HG03097 (cell line): ENCODE measurements at regions not wholly inside any gene's neighbourhood (a gene's known extent, or its start where the extent isn't known, plus 50 kb on each side); places are given as distances from the start of the nearest gene placed in this dataset.

ENCODE experiments used
- ATAC-seq: cut with Tn5 transposase; IDR thresholded peaks from one replicate; pipeline ENCODE4 v1.9.1; 2021; ENCODE audit not compliant: unreplicated experiment, low FRiP score

DNA sequence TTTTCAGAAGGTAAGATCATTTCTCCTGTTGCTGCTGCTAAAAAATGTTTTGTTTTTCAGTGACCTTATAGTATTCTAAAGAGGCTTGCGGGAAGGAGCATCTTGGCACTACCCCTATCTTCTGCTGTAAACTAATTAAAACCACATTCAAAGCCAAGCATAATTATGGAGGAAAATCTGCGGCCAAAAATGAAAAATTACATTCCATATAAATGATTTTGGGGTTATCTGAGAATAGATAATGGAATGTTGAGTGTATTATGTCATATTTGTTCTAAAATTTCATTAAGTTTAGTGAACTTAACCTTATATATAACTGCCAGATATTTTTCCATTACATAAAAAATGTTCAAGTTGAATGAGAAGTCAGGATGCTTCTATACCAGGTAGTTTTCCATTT lies 170.4 kb upstream of the TMC3 start:
- ATAC-seq: no peak

GRCh38 chr15:81540909-81541308 lies 166.9 kb upstream of the TMC3 start:
- ATAC-seq: no peak

GRCh38 chr15:81536356-81536755 lies 162.3 kb upstream of the TMC3 start:
- ATAC-seq: no peak

GRCh38 chr15:81534124-81534523 lies 160.1 kb upstream of the TMC3 start:
- no peak for ATAC-seq

DNA sequence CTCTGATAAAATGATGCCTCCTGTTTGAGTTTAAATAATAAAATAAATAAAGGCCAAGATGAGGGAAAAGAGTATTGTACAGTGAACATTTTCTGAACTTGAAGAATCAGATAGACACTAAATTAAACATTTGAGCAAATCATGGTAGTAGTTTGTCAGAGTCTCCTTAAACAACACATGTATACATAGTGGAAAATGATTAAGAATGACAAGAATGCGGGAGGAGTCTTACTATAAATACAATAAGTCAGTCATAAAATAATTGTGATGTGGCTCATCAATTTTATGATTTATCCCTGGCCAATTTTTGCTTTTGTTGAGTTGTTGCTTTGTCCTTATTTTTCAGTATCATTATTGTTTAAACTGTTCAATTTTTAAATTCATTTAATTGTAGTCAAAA lies 158.0 kb upstream of the TMC3 start:
- no peak for ATAC-seq

GRCh38 chr15:81531109-81531592 lies 157.1 kb upstream of the TMC3 start:
- no peak for ATAC-seq

- ATAC-seq: no peak
These were observed 156.3 kb upstream of the TMC3 start for GRCh38 chr15:81530271-81530691.

DNA sequence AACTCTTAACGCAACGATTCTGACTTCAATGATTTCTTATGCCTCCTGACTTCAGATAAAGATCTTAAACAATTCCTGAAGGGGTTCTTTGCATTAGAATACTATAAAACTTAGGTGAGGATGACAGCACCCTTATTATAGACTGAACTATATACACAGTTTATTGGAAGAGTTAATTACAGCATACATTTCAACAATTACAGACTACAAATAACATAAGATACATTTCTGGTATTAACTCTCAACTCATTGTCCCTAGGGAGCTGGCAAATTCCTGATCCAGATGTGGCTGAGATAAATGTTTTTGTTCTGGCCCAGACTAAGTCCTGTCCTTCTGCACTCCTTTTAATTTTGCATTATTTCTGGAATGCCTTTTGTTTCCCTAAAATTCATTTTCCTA lies 155.5 kb upstream of the TMC3 start:
- no peak for ATAC-seq

- no peak for ATAC-seq
These were observed 152.0 kb upstream of the TMC3 start for GRCh38 chr15:81526029-81526428.

DNA sequence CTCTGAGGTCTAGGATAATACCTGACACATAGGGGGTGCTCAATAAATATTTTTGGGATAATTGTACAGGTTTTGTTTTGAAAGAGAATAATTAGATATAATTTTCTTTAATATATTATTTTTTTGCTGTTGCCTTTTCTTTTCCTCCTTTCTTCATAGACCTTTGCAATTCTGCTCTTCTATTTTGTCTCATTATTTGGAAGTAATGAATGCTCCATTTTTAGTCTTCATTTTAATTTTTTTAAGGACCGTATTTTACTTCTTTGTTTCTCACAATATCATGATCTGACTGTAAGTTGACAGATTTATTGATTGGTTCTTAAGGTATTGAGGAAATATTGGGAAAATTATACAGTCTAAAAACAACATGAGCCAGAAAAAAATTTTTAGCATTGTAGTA lies 150.5 kb upstream of the TMC3 start:
- ATAC-seq: no peak

DNA sequence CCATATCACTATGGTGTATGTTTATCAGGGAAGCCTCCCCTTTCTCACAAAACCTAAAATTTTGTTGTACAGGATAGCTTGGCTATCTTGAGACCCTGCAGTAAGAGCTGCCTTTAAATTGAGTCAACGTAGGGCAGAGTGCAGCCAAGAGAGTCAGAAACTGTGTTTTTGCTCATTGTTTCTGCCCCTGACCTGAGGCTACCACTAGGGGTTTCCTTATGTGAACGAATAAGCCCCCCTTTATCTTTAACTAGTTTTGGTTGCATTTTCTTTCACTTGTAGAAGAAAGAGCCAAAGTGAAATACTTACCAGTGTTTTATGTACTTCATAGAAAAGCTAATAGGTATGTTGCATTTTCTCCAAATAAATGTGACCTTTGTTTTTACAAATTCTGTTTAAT lies 149.9 kb upstream of the TMC3 start:
- ATAC-seq: no peak

DNA sequence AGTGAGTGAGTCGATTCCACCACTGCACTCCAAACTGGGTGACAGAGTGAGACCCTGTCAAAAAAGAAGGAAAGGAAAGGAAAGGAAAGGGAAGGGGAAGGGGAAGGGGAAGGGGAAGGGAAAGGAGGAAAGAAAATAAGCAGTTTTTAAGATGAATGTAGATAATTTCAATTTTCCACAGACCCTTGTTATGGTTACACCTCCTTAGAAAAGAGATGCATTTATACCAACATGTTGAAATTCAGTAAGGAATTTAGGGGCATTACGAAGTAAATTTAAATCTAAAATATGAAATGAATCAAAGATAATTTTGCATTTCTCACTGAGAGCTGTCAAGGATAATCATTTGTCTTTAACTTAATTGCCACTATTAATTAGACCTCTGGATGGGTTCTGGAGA lies 146.5 kb upstream of the TMC3 start:
- ATAC-seq: no peak

DNA sequence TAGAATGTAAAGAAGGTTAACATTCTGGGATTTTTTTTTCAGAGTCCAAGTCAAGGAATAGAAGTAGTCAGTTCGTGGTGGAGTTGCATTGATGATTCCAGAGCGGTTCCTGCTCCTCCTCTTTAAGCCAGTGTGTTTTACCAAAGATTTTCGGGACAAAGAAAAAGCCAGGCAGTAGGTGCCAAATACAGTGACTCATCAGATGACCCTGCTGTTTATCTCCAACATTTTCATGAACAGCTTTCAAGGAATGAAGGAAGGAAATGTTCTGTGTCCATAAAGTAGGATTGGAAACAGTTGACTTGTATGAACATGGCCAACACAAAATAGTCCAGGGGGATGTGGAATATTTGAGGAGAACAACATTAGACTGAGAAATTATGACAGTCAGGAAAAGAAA lies 142.4 kb upstream of the TMC3 start:
- no peak for ATAC-seq

DNA sequence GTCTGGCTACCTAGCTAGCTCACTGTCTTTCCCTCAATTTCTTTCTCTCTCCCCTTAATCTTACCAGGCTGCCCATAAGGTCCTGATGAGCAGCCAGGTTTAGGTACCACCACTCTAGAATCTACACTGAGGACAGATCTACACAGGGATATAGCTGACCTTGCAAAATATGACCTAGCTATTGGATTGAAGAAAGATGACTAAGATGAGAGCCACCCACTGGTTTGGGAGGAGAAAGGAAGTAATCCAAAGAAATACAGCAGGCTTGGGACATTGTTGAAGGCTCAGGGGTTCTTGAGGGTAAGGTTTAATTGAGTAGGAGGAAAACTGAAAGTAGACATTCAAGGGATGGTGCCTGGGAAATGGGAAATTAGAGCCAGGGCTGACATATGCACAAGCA lies 142.0 kb upstream of the TMC3 start:
- no peak for ATAC-seq

DNA sequence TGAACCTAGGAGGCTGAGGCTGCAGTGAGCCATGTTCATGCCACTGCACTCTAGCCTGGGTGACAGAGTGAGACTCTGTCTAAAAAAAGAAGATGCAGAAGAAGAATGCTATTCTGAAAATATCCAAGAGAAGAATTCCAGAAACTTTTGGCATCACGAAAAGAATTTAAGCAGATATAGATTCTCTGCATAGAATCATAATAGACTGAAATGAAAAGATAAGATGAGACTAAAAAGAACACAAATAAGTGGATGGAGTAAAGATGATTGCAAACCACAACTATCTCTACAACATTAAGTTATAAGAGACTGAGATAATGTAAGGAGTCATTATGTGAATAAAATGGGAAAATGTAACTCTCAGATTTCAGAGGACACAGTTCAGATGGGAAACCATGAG lies 140.7 kb upstream of the TMC3 start:
- ATAC-seq: no peak

DNA sequence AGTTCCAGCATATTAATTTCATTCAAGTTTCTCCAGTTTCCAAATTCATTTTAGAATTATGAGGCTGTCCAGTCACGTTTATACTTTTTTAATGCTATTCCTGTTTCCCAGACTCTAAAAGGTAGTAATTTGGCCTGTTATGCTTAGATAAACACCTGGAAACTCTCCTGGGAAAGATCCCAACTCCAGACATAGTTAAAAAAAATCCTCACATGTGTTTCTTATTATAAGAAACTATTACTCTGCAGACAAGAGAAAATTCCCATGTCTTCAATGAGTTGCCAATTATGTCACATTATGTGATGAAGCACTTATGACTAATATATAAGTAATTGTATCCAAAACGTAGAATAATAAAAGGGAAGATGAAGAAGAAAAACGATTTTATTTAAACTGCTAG lies 137.1 kb upstream of the TMC3 start:
- no peak for ATAC-seq

- no peak for ATAC-seq
These were observed 133.8 kb upstream of the TMC3 start for GRCh38 chr15:81507831-81508230.

GRCh38 chr15:81506936-81507335 lies 132.9 kb upstream of the TMC3 start:
- ATAC-seq: no peak

- ATAC-seq: no peak
These were observed 132.1 kb upstream of the TMC3 start for GRCh38 chr15:81506071-81506470.

GRCh38 chr15:81504170-81504905 lies 130.3 kb upstream of the TMC3 start:
- no peak for ATAC-seq

GRCh38 chr15:81502439-81502838 lies 128.4 kb upstream of the TMC3 start:
- ATAC-seq: no peak

DNA sequence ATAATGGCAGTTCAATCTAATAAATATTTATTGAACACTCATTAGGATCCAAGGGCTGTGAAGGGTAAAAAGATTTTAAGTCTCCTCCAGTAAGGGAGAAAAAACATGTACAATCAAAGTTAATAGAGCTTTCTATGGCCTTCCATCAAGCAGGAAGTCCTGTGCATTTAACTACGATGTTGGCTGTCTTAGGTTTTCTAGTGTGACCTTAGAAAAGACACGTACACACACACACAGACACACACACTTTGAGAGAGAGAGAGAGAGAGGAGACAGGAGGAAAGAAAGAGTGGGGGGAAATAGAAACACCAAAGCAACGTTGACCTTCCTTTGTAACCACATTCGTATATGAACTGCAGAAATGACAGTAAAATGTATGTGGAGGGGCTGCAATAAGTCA lies 126.1 kb upstream of the TMC3 start:
- ATAC-seq: no peak

DNA sequence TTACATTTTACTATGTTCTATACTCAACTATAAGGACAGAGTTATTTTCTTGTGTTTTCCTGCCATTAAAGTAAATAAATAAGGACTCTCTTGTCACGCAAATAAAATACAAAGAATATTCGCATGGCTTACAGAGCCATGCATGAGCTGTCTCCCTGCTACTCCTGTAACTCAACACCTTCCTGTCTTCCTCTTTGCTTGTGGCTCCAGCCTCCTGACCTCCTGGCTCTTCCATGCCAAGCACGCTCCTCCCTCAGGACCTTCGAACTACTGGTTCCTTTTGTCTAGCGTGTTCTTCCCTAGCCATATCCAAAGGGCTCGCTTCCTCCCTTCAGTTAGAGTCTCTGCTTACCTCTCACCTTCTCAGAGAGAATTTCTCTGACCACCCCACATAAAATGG lies 124.3 kb upstream of the TMC3 start:
- no peak for ATAC-seq
